ENCODE measurements at regions not wholly inside any gene's neighbourhood (a gene's known extent, or its start where the extent isn't known, plus 50 kb on each side); places are given as distances from the start of the nearest gene placed in this dataset.

GRCh38 chr13:111451402-111451801 is 131.0 kb downstream of the TEX29 start:
- Mint-ChIP-seq H3K9me3 (peaks cover 14% of the 10 kb centered on the region), H3K36me3 (ENCODE audit: low read depth) (no peaks in the 10 kb centered on the region), H3K27ac (no peak overlapping the region), H3K4me1 (ENCODE audit: low read depth) (peaks cover 5% of the 10 kb centered on the region), H3K4me3 (no peak overlapping the region), H3K27me3 (peaks cover 42% of the 10 kb centered on the region)
- ChIA-PET CTCF (no interaction called here), POLR2A (no interaction called here)
- Histone ChIP-seq H3K27ac (ENCODE audit: low read depth in 1 of 2, low read length in 2 of 2) (no peak overlapping the region), H3K36me3 (ENCODE audit: insufficient read depth, low read length) (no peaks in the 10 kb centered on the region), H3K4me1 (ENCODE audit: insufficient read depth, low read length) (no peaks in the 10 kb centered on the region), H3K4me3 (ENCODE audit: low read length) (no peak overlapping the region), H3K9me3 (ENCODE audit: control insufficient read depth in 1 of 2, insufficient read depth in 1 of 2, low read length in 2 of 2) (peaks cover 3 to 13% of the 10 kb centered on the region in 2 experiments), H3K27me3 (ENCODE audit: control insufficient read depth in 1 of 2, insufficient read depth in 2 of 2, low read length in 2 of 2) (no peaks in the 10 kb centered on the region)
- TF ChIP-seq, protein P1, sequence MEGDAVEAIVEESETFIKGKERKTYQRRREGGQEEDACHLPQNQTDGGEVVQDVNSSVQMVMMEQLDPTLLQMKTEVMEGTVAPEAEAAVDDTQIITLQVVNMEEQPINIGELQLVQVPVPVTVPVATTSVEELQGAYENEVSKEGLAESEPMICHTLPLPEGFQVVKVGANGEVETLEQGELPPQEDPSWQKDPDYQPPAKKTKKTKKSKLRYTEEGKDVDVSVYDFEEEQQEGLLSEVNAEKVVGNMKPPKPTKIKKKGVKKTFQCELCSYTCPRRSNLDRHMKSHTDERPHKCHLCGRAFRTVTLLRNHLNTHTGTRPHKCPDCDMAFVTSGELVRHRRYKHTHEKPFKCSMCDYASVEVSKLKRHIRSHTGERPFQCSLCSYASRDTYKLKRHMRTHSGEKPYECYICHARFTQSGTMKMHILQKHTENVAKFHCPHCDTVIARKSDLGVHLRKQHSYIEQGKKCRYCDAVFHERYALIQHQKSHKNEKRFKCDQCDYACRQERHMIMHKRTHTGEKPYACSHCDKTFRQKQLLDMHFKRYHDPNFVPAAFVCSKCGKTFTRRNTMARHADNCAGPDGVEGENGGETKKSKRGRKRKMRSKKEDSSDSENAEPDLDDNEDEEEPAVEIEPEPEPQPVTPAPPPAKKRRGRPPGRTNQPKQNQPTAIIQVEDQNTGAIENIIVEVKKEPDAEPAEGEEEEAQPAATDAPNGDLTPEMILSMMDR (IDR thresholded peaks at IDR 0.05) = no peak
- DNase-seq = no peak
- ATAC-seq (ENCODE audit: poor library complexity) = no peak
- intact Hi-C loops (cut with DNase I, micrococcal nuclease) = no loop called here

DNA sequence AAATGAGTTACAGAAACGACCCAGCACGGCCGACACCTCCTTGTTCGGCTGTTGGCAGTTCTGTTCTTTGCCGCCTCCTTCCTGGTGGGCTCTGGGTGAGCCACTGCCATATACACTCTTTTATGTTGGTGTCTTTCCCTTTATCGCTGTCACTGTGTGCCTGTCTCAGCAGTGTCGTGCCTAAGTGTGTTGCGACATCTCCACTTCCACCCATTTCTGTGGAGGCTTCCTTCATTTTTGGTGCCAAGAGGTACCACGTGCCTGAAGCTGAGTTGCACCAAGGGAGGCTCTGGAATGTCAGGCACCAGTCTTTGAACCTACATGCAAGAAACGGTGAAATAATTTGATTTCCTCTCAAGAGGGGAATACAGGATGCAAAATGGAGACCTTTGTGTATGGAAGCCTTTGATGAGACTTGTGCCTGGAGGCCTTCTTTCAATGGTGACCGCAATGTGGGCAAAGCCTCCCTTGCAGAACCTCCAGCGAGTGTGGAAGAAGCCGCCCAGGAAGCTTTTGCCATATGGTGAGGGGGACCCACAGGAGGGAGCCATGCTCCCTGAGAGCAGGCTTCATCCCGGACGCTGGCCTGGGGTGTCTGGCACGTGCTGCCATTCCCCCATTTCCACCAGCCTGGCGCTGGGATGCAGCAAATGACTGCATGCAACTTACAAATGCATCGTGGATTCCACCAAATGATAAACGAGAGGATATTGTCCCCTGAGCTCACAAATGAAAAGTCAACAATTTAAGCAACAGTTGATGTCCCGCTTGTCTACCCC is 136.2 kb downstream of the TEX29 start:
- no peaks in the 10 kb centered on the region for H3K27me3 ChIP-seq (ENCODE audit: control insufficient read depth in 1 of 2, insufficient read depth in 2 of 2, low read length in 2 of 2)
- ChIA-PET CTCF (no interaction called here), POLR2A (no interaction called here)
- intact Hi-C loops (cut with DNase I, micrococcal nuclease) = no loop called here
- H3K4me1 ChIP-seq (ENCODE audit: insufficient read depth, low read length) = no peaks in the 10 kb centered on the region
- H3K9me3 Mint-ChIP-seq = peaks cover 3% of the 10 kb centered on the region
- H3K27ac Mint-ChIP-seq = no peak overlapping the region
- ATAC-seq (ENCODE audit: poor library complexity) = no peak
- H3K36me3 ChIP-seq (ENCODE audit: insufficient read depth, low read length) = no peaks in the 10 kb centered on the region
- TF ChIP-seq, protein P1 (IDR thresholded peaks at IDR 0.05) = no peak
- no peak for DNase-seq
- peaks cover 0 to 7% of the 10 kb centered on the region in 2 experiments for H3K9me3 ChIP-seq (ENCODE audit: control insufficient read depth in 1 of 2, insufficient read depth in 1 of 2, low read length in 2 of 2)
- no peaks in the 10 kb centered on the region for H3K4me1 Mint-ChIP-seq (ENCODE audit: low read depth)
- no peak overlapping the region for H3K27ac ChIP-seq (ENCODE audit: low read depth in 1 of 2, low read length in 2 of 2)
- H3K4me3 ChIP-seq (ENCODE audit: low read length) = no peak overlapping the region
- H3K4me3 Mint-ChIP-seq = no peak overlapping the region
- H3K27me3 Mint-ChIP-seq = peaks cover 22% of the 10 kb centered on the region
- H3K36me3 Mint-ChIP-seq (ENCODE audit: low read depth) = no peaks in the 10 kb centered on the region

GRCh38 chr13:111458001-111458531 is 137.6 kb downstream of the TEX29 start:
- no peaks in the 10 kb centered on the region for H3K36me3 ChIP-seq (ENCODE audit: insufficient read depth, low read length)
- intact Hi-C loops (cut with DNase I, micrococcal nuclease) = no loop called here
- Mint-ChIP-seq H3K27ac (no peak overlapping the region), H3K4me3 (no peak overlapping the region), H3K4me1 (ENCODE audit: low read depth) (no peaks in the 10 kb centered on the region), H3K9me3 (peaks cover 3% of the 10 kb centered on the region), H3K27me3 (peaks cover 10% of the 10 kb centered on the region), H3K36me3 (ENCODE audit: low read depth) (no peaks in the 10 kb centered on the region)
- no peak overlapping the region for H3K4me3 ChIP-seq (ENCODE audit: low read length)
- POLR2A ChIA-PET = no interaction called here
- no peak for ATAC-seq (ENCODE audit: poor library complexity)
- TF ChIP-seq, protein P1 (IDR thresholded peaks at IDR 0.05) = no peak
- H3K4me1 ChIP-seq (ENCODE audit: insufficient read depth, low read length) = no peaks in the 10 kb centered on the region
- CTCF ChIA-PET = no interaction called here
- peaks cover 0 to 7% of the 10 kb centered on the region in 2 experiments for H3K9me3 ChIP-seq (ENCODE audit: control insufficient read depth in 1 of 2, insufficient read depth in 1 of 2, low read length in 2 of 2)
- H3K27ac ChIP-seq (ENCODE audit: low read depth in 1 of 2, low read length in 2 of 2) = no peak overlapping the region
- no peaks in the 10 kb centered on the region for H3K27me3 ChIP-seq (ENCODE audit: control insufficient read depth in 1 of 2, insufficient read depth in 2 of 2, low read length in 2 of 2)
- DNase-seq = no peak

Data from CD4-positive, alpha-beta T cell (primary cell).